H1 (cell line): ENCODE measurements at regions not wholly inside any gene's neighbourhood (a gene's known extent, or its start where the extent isn't known, plus 50 kb on each side); places are given as distances from the start of the nearest gene placed in this dataset.
A peak's percentile ranks its signal among the peaks of the same experiment; 100 is the strongest.

ENCODE experiments used
- CTCF ChIA-PET: fragments of 300-600 bp; sonication (Branson Sonifier 250); formaldehyde crosslinking; loops from one replicate; lab custom pipeline; 2021; ENCODE audit not compliant: partially characterized antibody; lab: Charles Lee
- POLR2A ChIA-PET: fragments of 300-600 bp; sonication (Branson Sonifier 250); formaldehyde crosslinking; loops from one replicate; lab custom pipeline; 2021; ENCODE audit warnings: inconsistent platforms; ENCODE audit not compliant: partially characterized antibody; lab: Charles Lee
- DNase-seq, 2 experiments: peaks; one replicate each; pipeline versions ENCODE4 v3.0.0 to v3.0.0-alpha.2; 2010 to 2022; ENCODE audit warnings: low spot score in 2 of 2, low read depth in 1 of 2, mixed read lengths in 1 of 2
- FAIRE-seq: peaks from 2 replicates; lab custom pipeline; 2011; peaks lifted over from hg19 to GRCh38; lab: Jason Lieb, UNC
- H2AFZ ChIP-seq: 2 replicates; pipeline ENCODE4 v1.8.1; 2012; ENCODE audit warnings: low read length, inconsistent platforms
- H2AK5ac ChIP-seq: 2 replicates; pipeline ENCODE4 v1.6.1; 2013; ENCODE audit warnings: low read depth, low read length
- H2BK120ac ChIP-seq: replicated peaks from 2 replicates; pipeline ENCODE3; 2013; ENCODE audit warnings: low read depth, low read length, inconsistent platforms
- H2BK12ac ChIP-seq: 2 replicates; pipeline ENCODE4 v1.6.1; 2013; ENCODE audit warnings: low read depth, low read length
- H2BK15ac ChIP-seq: 2 replicates; pipeline ENCODE4 v1.6.1; 2013; ENCODE audit warnings: low read length
- H2BK20ac ChIP-seq: 2 replicates; pipeline ENCODE4 v1.6.1; 2013; ENCODE audit warnings: low read length
- H2BK5ac ChIP-seq: 2 replicates; pipeline ENCODE4 v1.6.1; 2013; ENCODE audit warnings: low read depth, low read length
- H3K14ac ChIP-seq: 2 replicates; pipeline ENCODE4 v1.6.1; 2013; ENCODE audit warnings: inconsistent platforms; ENCODE audit not compliant: insufficient read length
- H3K18ac ChIP-seq: 2 replicates; pipeline ENCODE4 v1.6.1; 2013; ENCODE audit warnings: low read length; ENCODE audit errors: extremely low read depth
- H3K23ac ChIP-seq: 2 replicates; pipeline ENCODE4 v1.6.1; 2013; ENCODE audit warnings: inconsistent platforms; ENCODE audit not compliant: insufficient read length
- H3K23me2 ChIP-seq: 2 replicates; pipeline ENCODE4 v1.6.1; 2013; ENCODE audit warnings: low read depth, low read length
- H3K27ac ChIP-seq: 2 replicates; pipeline ENCODE4 v1.6.1; 2011; ENCODE audit warnings: low read depth, low read length, inconsistent platforms
- H3K27me3 ChIP-seq, 4 experiments: replicated peaks in 1 of 4; 1 replicate in 1 of 4; 2 replicates in 3 of 4; pipeline versions ENCODE4 v1.6.1 to v1.8.1; 2011 to 2013; ENCODE audit warnings: low read length in 3 of 4, mild to moderate bottlenecking in 3 of 4, inconsistent platforms in 2 of 4, mixed read lengths in 2 of 4, moderate library complexity in 1 of 4; ENCODE audit not compliant: control insufficient read depth in 3 of 4, insufficient read depth in 3 of 4; ENCODE audit errors: extremely low read depth in 1 of 4
- H3K36me3 ChIP-seq, 4 experiments: 2 replicates each; pipeline versions ENCODE4 v1.6.1 to v1.8.1; 2011 to 2013; ENCODE audit warnings: mild to moderate bottlenecking in 4 of 4, low read length in 3 of 4, moderate library complexity in 2 of 4, control low read depth in 1 of 4, inconsistent platforms in 1 of 4; ENCODE audit not compliant: insufficient read depth in 4 of 4, control insufficient read depth in 2 of 4
- H3K4ac ChIP-seq: replicated peaks from 2 replicates; pipeline ENCODE3; 2013; ENCODE audit warnings: low read length, low read depth, mixed read lengths, inconsistent platforms; ENCODE audit not compliant: insufficient read length
- H3K4me1 ChIP-seq, 4 experiments: replicated peaks in 1 of 4; 1 replicate in 1 of 4; 2 replicates in 3 of 4; pipeline versions ENCODE4 v1.6.1 to v1.8.1; 2011 to 2013; ENCODE audit warnings: low read length in 3 of 4, inconsistent platforms in 2 of 4, mixed read lengths in 1 of 4; ENCODE audit not compliant: insufficient read depth in 4 of 4, control insufficient read depth in 3 of 4
- H3K4me2 ChIP-seq, 2 experiments: 2 replicates each; pipeline versions ENCODE4 v1.6.1 to v1.8.1; 2011 to 2013; ENCODE audit warnings: low read depth in 2 of 2, low read length in 2 of 2, control low read depth in 1 of 2, inconsistent platforms in 1 of 2, mild to moderate bottlenecking in 1 of 2; ENCODE audit not compliant: insufficient read depth in 1 of 2
- H3K4me3 ChIP-seq, 4 experiments: fragments of 200-600, 300-600 bp in 1 of 4; sonication (generic), shearing (Covaris generic), sonication (Bioruptor Twin) in 1 of 4; 2 replicates each; pipeline versions ENCODE4 v1.5.1 to v1.8.1; 2011 to 2016; ENCODE audit warnings: low read length in 4 of 4, low read depth in 3 of 4, control low read depth in 2 of 4, inconsistent platforms in 2 of 4, mild to moderate bottlenecking in 2 of 4, mixed read lengths in 1 of 4, moderate library complexity in 1 of 4; ENCODE audit not compliant: insufficient read depth in 2 of 4; ENCODE audit errors: extremely low read depth in 1 of 4
- H3K56ac ChIP-seq: replicated peaks from 2 replicates; pipeline ENCODE3; 2013; ENCODE audit warnings: low read depth, mild to moderate bottlenecking, mixed read lengths, low read length, inconsistent platforms; ENCODE audit not compliant: insufficient read length
- H3K79me1 ChIP-seq: 2 replicates; pipeline ENCODE4 v1.6.1; 2013; ENCODE audit warnings: low read depth, low read length, control low read depth
- H3K79me2 ChIP-seq, 2 experiments: 2 replicates each; pipeline versions ENCODE4 v1.6.1 to v1.8.1; 2012 to 2013; ENCODE audit warnings: low read length in 2 of 2, mild to moderate bottlenecking in 2 of 2, inconsistent platforms in 1 of 2; ENCODE audit not compliant: insufficient read depth in 2 of 2, control insufficient read depth in 1 of 2
- H3K9ac ChIP-seq, 4 experiments: replicated peaks in 1 of 4; 1 replicate in 1 of 4; 2 replicates in 3 of 4; pipeline versions ENCODE4 v1.6.1 to v1.8.1; 2011 to 2013; ENCODE audit warnings: low read depth in 3 of 4, low read length in 3 of 4, control low read depth in 2 of 4, mild to moderate bottlenecking in 2 of 4, moderate library complexity in 2 of 4, inconsistent platforms in 1 of 4; ENCODE audit errors: extremely low read depth in 1 of 4
- H3K9me3 ChIP-seq, 2 experiments: 2 replicates each; pipeline versions ENCODE4 v1.6.1 to v1.8.1; 2012 to 2013; ENCODE audit warnings: mild to moderate bottlenecking in 2 of 2, moderate library complexity in 2 of 2, control low read depth in 1 of 2, inconsistent platforms in 1 of 2, low read depth in 1 of 2, low read length in 1 of 2, mixed read lengths in 1 of 2; ENCODE audit not compliant: insufficient read depth in 2 of 2
- H4K20me1 ChIP-seq, 2 experiments: replicated peaks in 1 of 2; 2 replicates each; pipeline versions ENCODE3 to v1.8.1; 2011 to 2013; ENCODE audit warnings: inconsistent platforms in 2 of 2, low read length in 2 of 2, mild to moderate bottlenecking in 1 of 2; ENCODE audit not compliant: insufficient read depth in 2 of 2, control insufficient read depth in 1 of 2
- H4K5ac ChIP-seq: 2 replicates; pipeline ENCODE4 v1.6.1; 2013; ENCODE audit warnings: low read length, low read depth, mixed read lengths, inconsistent platforms; ENCODE audit not compliant: insufficient read length
- H4K8ac ChIP-seq: 2 replicates; pipeline ENCODE4 v1.8.0; 2013; ENCODE audit warnings: mild to moderate bottlenecking, moderate library complexity, low read length, inconsistent platforms; ENCODE audit not compliant: insufficient read depth; ENCODE audit errors: extremely low read depth
- H4K91ac ChIP-seq: replicated peaks from 2 replicates; pipeline ENCODE3; 2013; ENCODE audit warnings: low read length, mixed read lengths, inconsistent platforms; ENCODE audit not compliant: insufficient read length
- ZNF274 ChIP-seq: IDR thresholded peaks from 2 replicates; pipeline ENCODE4 v1.7.0; 2012; ENCODE audit warnings: low read length, borderline replicate concordance; ENCODE audit errors: extremely low read depth
- WGBS, 2 experiments: shearing (Covaris generic) in 1 of 2; methylation state at CpG; one replicate each; pipeline versions ENCODE4 v1.1.6 to v1.1.7; 2013 to 2015; ENCODE audit warnings: low lambda C conversion rate in 2 of 2, mixed read lengths in 2 of 2, inconsistent platforms in 1 of 2, low coverage in 1 of 2, missing lambda C conversion rate in 1 of 2; ENCODE audit not compliant: insufficient replicate concordance in 2 of 2, insufficient coverage in 1 of 2, insufficient read length in 1 of 2; ENCODE audit errors: extremely low coverage in 1 of 2, missing lambda C conversion rate in 1 of 2; 5-methylcytosine and 5-hydroxymethylcytosine counted together
- TF ChIP-seq, protein P1 (sequence below): IDR thresholded peaks from 2 replicates; pipeline ENCODE4 v1.6.1; 2012; ENCODE audit warnings: low read length, inconsistent platforms

DNA sequence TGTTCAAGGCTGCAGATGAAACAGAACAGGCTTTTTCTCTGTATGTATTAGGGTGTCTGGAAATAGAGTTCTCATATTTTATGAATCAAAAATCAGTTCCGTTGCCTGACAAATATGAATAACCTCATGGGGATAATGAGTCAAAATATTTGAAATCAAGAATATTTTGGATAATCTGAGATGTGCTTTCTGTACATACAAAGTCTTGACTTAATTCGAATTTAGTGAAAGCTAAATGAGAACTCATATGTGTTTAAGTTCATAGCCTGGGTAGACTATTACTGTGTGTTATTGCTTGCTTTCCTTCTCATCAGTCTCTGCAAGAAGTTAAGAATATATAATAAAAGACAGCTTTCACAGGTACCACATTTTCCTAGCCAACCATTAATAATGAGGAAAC, 689.0 kb downstream of the REEP3 start:
- no peak for FAIRE-seq
- WGBS, 2 experiments, result 89% methylated on average over 2 of the region's 2 CpGs; no CpG with 5 or more reads in 1 of the 2 experiments
- TF ChIP-seq ZNF274, result peak; percentile 52; the same call in 1 of the 2 replicates
- TF ChIP-seq, protein P1, sequence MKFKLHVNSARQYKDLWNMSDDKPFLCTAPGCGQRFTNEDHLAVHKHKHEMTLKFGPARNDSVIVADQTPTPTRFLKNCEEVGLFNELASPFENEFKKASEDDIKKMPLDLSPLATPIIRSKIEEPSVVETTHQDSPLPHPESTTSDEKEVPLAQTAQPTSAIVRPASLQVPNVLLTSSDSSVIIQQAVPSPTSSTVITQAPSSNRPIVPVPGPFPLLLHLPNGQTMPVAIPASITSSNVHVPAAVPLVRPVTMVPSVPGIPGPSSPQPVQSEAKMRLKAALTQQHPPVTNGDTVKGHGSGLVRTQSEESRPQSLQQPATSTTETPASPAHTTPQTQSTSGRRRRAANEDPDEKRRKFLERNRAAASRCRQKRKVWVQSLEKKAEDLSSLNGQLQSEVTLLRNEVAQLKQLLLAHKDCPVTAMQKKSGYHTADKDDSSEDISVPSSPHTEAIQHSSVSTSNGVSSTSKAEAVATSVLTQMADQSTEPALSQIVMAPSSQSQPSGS, result no peak

More for the DNA sequence above, 689.0 kb downstream of the REEP3 start:
- Histone ChIP-seq H3K4ac (no peak overlapping the region), H3K4me2 (no peak overlapping the region), H2BK12ac (no peak overlapping the region), H3K23ac (no peak overlapping the region), H4K20me1 (no peaks in the 10 kb centered on the region), H3K4me3 (no peak overlapping the region), H2BK5ac (no peak overlapping the region), H3K36me3 (no peaks in the 10 kb centered on the region), H2AFZ (no peak overlapping the region), H3K27me3 (no peaks in the 10 kb centered on the region), H2AK5ac (no peak overlapping the region), H2BK120ac (no peak overlapping the region), H3K14ac (no peak overlapping the region), H3K56ac (no peak overlapping the region), H3K4me1 (no peaks in the 10 kb centered on the region), H3K79me2 (no peaks in the 10 kb centered on the region), H3K23me2 (no peaks in the 10 kb centered on the region), H4K5ac (no peak overlapping the region), H3K27ac (no peak overlapping the region), H3K9ac (no peak overlapping the region), H2BK15ac (no peak overlapping the region), H4K8ac (no peak overlapping the region), H2BK20ac (no peak overlapping the region), H3K79me1 (no peaks in the 10 kb centered on the region), H4K91ac (no peak overlapping the region), H3K18ac (no peak overlapping the region), H3K9me3 (no peaks in the 10 kb centered on the region; a peak in 1 of 4 replicates)
- DNase-seq, result no peak
- ChIA-PET CTCF (no interaction called here), POLR2A (no interaction called here)
